Fibroblast of skin of back (primary cell): ENCODE measurements at regions not wholly inside any gene's neighbourhood (a gene's known extent, or its start where the extent isn't known, plus 50 kb on each side); places are given as distances from the start of the nearest gene placed in this dataset.
A peak's percentile ranks its signal among the peaks of the same experiment; 100 is the strongest.

Experiments used
- DNase-seq: peaks from one replicate; pipeline ENCODE4 v3.0.0-alpha.2; 2013

GRCh38 chr13:106129273-106129672 lies 406.2 kb downstream of the EFNB2 start:
- no peak for DNase-seq

- no peak for DNase-seq
These were observed 413.2 kb downstream of the EFNB2 start for GRCh38 chr13:106122234-106122633.

DNA sequence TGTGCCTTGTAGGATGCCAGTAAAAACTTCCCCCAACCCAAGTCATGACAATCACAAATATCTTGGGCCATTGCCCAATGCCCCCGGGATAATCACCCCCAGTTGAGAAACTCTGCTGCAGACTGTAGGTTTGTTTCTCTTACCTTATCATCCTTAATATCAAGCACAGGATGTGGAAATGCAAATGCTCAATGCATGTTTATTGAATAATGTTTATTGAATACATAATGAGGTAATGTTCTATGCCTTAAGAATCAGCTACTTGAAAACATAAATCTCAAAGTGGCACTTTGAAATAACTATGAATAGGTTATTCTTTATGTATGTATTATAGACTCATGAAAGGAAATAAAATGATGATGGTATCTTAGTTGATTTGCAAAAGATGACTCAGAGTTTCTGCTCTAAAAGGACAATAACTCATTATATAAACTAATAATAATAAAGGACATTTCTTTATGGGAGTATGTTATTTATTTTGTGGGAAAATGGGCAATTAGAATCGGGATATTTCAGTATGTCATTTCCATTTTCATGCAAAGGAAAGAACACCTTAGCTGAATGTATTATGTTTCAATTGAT lies 414.2 kb downstream of the EFNB2 start:
- DNase-seq: no peak

DNA sequence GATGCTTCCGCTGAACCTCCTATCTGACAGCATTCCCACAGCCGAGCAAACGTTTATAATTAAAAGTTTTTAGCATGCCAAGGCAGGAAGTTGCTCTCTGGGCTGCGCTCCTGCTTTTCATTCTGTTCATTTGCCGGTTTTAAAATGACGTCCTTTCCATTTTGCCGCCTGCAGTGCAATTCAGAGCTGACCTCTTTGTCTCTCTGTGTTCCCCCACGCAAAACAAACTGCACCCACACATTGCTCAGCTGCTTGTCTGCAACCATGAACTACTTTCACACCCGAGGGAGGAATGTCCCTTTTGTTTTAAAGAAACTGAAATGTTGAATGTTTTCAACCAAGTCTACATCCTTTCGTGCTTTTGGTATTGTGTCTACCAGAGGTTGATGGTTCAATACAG lies 416.5 kb downstream of the EFNB2 start:
- DNase-seq: no peak

GRCh38 chr13:106118050-106118449 lies 417.4 kb downstream of the EFNB2 start:
- DNase-seq: no peak

GRCh38 chr13:106117640-106118039 lies 417.8 kb downstream of the EFNB2 start:
- DNase-seq: no peak

DNA sequence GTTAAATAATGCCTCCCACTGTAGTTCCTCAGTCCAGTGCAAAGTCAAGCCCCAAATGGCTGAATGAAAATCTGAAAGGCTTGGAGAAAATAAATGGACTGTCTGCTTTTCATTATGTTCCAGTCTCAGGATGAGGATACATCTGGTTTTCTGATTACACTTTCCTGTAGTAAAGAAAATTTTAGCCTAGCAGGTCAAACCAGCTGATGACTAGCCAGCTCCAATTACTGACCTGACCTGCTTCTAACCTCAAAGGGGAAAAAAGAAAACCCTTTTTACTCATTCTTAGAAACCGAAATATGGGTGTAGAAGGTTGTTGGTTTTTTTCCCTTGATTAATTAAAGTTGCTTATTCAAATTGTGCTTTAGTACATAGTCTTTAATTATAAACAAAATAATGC lies 418.4 kb downstream of the EFNB2 start:
- DNase-seq: no peak

DNA sequence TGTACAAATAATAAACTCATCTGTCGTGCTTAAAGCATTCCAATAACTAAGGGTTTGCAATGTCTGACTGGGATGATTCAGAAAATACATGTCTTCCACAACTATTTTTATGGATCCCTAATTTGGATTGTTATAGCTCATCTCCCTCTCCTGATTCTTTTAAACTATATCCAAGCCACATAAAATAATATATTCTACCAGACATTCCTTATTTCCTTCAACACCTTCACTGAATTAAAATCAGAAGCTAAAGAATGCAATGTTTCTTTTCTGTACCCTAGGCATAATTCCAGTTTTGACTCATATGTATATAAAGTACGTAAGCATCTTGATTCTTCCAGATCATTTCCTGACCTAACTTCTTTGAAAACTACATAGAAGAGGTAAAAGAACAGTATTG lies 420.4 kb downstream of the EFNB2 start:
- DNase-seq: peak; percentile 46

GRCh38 chr13:106113796-106114195 lies 421.7 kb downstream of the EFNB2 start:
- no peak for DNase-seq

- DNase-seq: no peak
These were observed 423.3 kb downstream of the EFNB2 start for GRCh38 chr13:106112191-106112590.

- DNase-seq: peak; percentile 90
These were observed 425.1 kb downstream of the EFNB2 start for GRCh38 chr13:106110241-106110855.

GRCh38 chr13:106109391-106109791 lies 426.1 kb downstream of the EFNB2 start:
- peak; percentile 96 for DNase-seq

DNA sequence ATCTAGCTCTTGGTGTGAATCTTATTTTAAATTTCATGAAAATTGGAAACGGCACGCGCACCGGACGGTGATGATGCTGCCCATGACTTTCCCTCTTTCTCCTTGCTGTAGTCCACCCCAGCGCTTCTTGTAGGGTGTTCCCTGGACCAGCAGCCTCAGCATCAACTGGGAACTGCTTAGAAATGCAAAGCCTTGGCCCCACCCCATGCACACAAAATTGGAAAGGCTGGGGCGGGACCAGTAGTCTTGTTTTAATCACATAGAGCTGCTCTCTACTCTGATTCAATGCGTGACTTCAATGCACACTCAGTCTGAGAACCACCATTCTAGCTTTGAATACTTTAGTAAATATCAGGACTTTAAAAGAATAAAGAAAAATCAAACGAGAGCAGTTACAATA lies 427.1 kb downstream of the EFNB2 start:
- no peak for DNase-seq

GRCh38 chr13:106107061-106107460 lies 428.4 kb downstream of the EFNB2 start:
- DNase-seq: no peak

DNA sequence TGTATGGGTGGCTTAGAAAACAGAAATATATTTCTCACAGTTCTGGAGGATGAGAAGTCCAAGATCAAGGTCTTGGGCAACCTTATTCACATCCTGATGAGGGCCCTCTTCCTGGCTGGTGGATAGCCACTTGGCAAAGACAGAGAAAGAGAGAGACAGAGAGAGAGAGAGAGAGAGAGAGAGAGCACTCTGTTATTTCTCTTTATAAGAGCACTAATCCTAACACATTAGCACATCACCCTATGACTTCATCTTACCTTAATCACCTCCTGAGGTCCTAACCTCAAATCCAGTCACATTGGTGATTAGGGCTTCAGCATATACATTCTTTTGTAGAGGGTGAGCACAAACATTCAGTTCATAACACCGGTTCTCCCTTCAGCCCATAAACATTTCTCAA lies 430.3 kb downstream of the EFNB2 start:
- DNase-seq: no peak

GRCh38 chr13:106104281-106104901 lies 431.1 kb downstream of the EFNB2 start:
- peak; percentile 98 for DNase-seq

DNA sequence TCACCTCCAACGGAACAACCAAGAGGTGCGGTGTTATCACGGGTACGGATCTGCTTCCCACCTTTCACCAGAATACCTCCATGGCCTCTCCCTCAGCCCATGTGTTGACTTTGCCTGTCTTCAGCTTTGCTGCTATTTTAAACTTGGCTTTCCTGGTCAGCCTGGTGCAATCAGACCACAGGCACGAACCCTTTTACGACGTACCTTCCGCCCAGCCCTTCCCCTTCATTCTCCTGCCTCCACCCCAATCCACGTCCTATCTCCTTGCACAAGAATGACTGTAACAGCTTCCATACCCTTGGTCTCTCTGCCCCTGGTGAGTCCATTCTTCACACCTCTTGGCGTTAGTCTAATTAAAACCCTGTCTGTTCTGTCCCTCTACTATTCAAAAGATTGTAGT lies 431.7 kb downstream of the EFNB2 start:
- no peak for DNase-seq

DNA sequence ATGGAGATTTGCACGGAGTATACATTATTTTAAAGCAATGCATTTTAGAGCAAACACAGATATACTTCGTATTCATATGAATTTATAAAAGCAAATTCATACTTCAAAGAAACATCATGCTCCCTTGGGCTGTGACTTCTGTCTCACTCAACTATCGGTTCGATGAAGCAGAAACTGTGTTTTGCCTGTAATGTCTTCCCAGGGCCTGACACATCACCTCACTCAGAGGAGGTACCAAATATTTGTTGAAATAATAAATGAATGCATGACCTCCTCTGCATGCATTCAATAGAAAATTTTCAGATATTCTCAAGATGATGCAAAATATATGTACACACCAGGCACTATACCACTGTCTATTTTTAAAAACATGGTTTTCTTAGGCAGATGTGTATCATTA lies 432.7 kb downstream of the EFNB2 start:
- DNase-seq: peak; percentile 73

GRCh38 chr13:106101201-106101600 lies 434.3 kb downstream of the EFNB2 start:
- no peak for DNase-seq

DNA sequence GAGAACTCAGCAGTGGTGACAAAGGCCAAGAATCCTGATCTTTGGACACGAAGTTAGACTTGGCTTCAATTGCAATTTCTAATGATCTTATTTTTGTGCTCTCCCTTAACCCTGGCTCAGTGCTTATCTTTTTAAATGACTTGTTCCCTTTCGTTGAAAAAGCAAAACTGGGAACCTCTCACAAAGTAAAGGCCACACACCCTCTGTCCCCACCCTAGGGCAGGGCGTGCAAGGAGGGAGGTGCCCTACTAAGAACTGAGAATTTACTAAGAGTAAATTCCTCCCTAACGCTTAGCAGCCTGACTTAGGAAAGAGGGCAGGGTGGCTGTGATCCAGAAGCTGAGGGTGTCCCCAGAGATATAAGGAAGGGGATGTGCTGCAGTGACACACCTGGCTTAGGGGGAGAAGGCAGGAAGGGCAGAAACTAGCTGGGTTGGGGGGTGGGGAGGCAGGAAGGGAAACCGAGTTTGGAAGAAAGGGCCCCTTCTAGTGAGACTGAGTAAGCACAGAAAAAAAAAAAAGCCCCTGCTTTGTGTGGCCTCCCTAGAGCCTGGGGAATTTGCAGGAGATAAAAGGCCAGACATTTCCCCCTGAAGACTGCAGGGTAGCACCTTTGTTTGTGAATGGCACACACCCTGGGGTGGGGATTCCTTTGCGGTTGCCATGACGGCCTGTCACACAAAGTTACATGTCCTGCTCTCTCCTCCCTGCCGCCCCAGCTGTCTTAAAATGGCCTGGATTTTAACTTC lies 435.1 kb downstream of the EFNB2 start:
- DNase-seq: no peak

DNA sequence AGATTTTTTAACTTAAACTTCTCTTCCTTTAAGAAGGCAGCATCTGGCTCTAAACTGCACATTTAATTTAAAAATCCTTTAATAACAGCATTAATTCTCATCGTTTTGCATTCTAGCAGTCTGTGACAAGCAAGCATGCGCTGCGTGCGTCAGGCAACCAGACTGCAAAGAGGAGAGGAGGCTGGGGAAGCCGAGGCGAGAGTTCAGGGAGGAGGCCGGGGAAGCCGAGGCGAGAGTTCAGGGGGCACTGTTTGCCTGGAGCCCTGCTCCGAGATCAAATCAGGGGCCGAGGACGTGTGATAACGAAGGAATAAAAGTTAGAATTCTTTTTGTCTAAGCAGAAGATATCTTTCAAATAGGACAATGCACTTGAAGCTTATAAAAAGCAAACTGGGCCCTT lies 435.7 kb downstream of the EFNB2 start:
- DNase-seq: no peak

DNA sequence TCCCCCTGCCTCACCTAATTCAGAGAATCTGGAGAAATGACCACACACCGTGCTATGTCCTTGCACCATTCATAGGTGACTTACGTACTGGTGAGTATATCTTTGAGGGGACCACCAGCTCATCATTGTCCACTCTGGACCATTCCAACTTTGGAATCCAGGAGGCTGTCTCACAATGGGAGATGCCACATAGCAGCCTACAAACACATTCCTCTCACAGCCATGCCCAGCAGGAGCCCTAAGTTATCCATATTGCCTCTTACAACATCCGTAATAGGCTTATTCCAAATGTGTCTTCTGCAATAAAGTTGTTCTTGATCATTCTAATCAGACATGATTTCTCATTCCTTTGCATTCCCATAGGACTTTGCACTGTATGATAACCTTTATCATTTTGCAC lies 436.7 kb downstream of the EFNB2 start:
- no peak for DNase-seq

GRCh38 chr13:106096661-106097092 lies 438.8 kb downstream of the EFNB2 start:
- no peak for DNase-seq

- no peak for DNase-seq
These were observed 439.5 kb downstream of the EFNB2 start for GRCh38 chr13:106095919-106096318.
